ENCODE measurements at regions not wholly inside any gene's neighbourhood (a gene's known extent, or its start where the extent isn't known, plus 50 kb on each side); places are given as distances from the start of the nearest gene placed in this dataset.

GRCh38 chr14:58705066-58705465, 67.3 kb downstream of the DACT1 start:
- peak; percentile 56 for ATAC-seq
- TF ChIP-seq TCF4 (CRISPR knock-in tag; IDR thresholded peaks at IDR 0.05; ENCODE audit: borderline replicate concordance) (peak; percentile 31; the same call in 1 of the 2 replicates), POU6F1 (CRISPR knock-in tag; IDR thresholded peaks at IDR 0.05; ENCODE audit: borderline replicate concordance, low read depth) (no peak)

- no peak for TF ChIP-seq ZNF565 (CRISPR knock-in tag; conservative IDR thresholded peaks at IDR 0.05; ENCODE audit: low read depth)
- no peak for TF ChIP-seq BACH2 (CRISPR knock-in tag; IDR thresholded peaks at IDR 0.05; ENCODE audit: borderline replicate concordance)
- 0 out of 2 replicates have a peak, but pooled peaks have one; percentile 50 for TF ChIP-seq ZFP3 (CRISPR knock-in tag; IDR thresholded peaks at IDR 0.05)
- no peak for TF ChIP-seq CSRNP3 (CRISPR knock-in tag; IDR thresholded peaks at IDR 0.05)
- no peak for ATAC-seq
These were observed 70.2 kb downstream of the DACT1 start for GRCh38 chr14:58707949-58708348.

GRCh38 chr14:58709949-58710348, 72.2 kb downstream of the DACT1 start:
- no peak for ATAC-seq
- TF ChIP-seq ZNF8 (CRISPR knock-in tag; IDR thresholded peaks at IDR 0.05) (no peak), ZFP3 (CRISPR knock-in tag; IDR thresholded peaks at IDR 0.05) (no peak), ISL1 (CRISPR knock-in tag; IDR thresholded peaks at IDR 0.05) (no peak), CSRNP3 (CRISPR knock-in tag; IDR thresholded peaks at IDR 0.05) (no peak), ZFP30 (CRISPR knock-in tag; IDR thresholded peaks at IDR 0.05) (no peak)

GRCh38 chr14:58711382-58711781, 73.6 kb downstream of the DACT1 start:
- no peak for TF ChIP-seq ZFP30 (CRISPR knock-in tag; IDR thresholded peaks at IDR 0.05)
- TF ChIP-seq PPARA (CRISPR knock-in tag; IDR thresholded peaks at IDR 0.05; ENCODE audit: borderline replicate concordance): no peak
- TF ChIP-seq SNAI2 (CRISPR knock-in tag; IDR thresholded peaks at IDR 0.05): no peak
- no peak for TF ChIP-seq CSRNP3 (CRISPR knock-in tag; IDR thresholded peaks at IDR 0.05)
- TF ChIP-seq ZFP3 (CRISPR knock-in tag; IDR thresholded peaks at IDR 0.05): no peak
- TF ChIP-seq ESRRG (CRISPR knock-in tag; IDR thresholded peaks at IDR 0.05): no peak
- TF ChIP-seq CREB5 (CRISPR knock-in tag; IDR thresholded peaks at IDR 0.05; ENCODE audit: low read depth): no peak
- TF ChIP-seq CSDC2 (CRISPR knock-in tag; IDR thresholded peaks at IDR 0.05): no peak
- no peak for TF ChIP-seq GLIS3 (CRISPR knock-in tag; IDR thresholded peaks at IDR 0.05)
- TF ChIP-seq TOX (CRISPR knock-in tag; IDR thresholded peaks at IDR 0.05; ENCODE audit: borderline replicate concordance): no peak

GRCh38 chr14:58712357-58712756, 74.6 kb downstream of the DACT1 start:
- TF ChIP-seq POU6F1 (CRISPR knock-in tag; IDR thresholded peaks at IDR 0.05; ENCODE audit: borderline replicate concordance, low read depth): no peak
- TF ChIP-seq PATZ1 (CRISPR knock-in tag; IDR thresholded peaks at IDR 0.05; ENCODE audit: borderline replicate concordance): peak; percentile 52; the same call in 1 of the 2 replicates
- TF ChIP-seq CREB5 (CRISPR knock-in tag; IDR thresholded peaks at IDR 0.05; ENCODE audit: low read depth): 0 out of 2 replicates have a peak, but pooled peaks have one; percentile 28
- no peak for TF ChIP-seq ZNF8 (CRISPR knock-in tag; IDR thresholded peaks at IDR 0.05)
- no peak for TF ChIP-seq RARB (CRISPR knock-in tag; IDR thresholded peaks at IDR 0.05)
- TF ChIP-seq ARNTL (CRISPR knock-in tag; IDR thresholded peaks at IDR 0.05; ENCODE audit: borderline replicate concordance, low read depth): no peak
- TF ChIP-seq SNAI2 (CRISPR knock-in tag; IDR thresholded peaks at IDR 0.05): 0 out of 2 replicates have a peak, but pooled peaks have one; percentile 15
- TF ChIP-seq ISL1 (CRISPR knock-in tag; IDR thresholded peaks at IDR 0.05): peak; percentile 70
- TF ChIP-seq TOX (CRISPR knock-in tag; IDR thresholded peaks at IDR 0.05; ENCODE audit: borderline replicate concordance): no peak
- 0 out of 2 replicates have a peak, but pooled peaks have one; percentile 24 for TF ChIP-seq ZC3H10 (CRISPR knock-in tag; IDR thresholded peaks at IDR 0.05)
- TF ChIP-seq TCF4 (CRISPR knock-in tag; IDR thresholded peaks at IDR 0.05; ENCODE audit: borderline replicate concordance): peak; percentile 34; the same call in 1 of the 2 replicates
- peak; percentile 77 for ATAC-seq

More at GRCh38 chr14:58711382-58711781, 73.6 kb downstream of the DACT1 start:
- no peak for ATAC-seq
